Psoas muscle (tissue), 7 donors: ENCODE measurements at regions not wholly inside any gene's neighbourhood (a gene's known extent, or its start where the extent isn't known, plus 50 kb on each side); places are given as distances from the start of the nearest gene placed in this dataset.

Experiments used
- ATAC-seq, 4 donors: fragments of 200-7000 bp; cut with Tn5 transposase; one replicate each; pipeline ENCODE4 v1.9.1; 2020; ENCODE audit warnings: moderate library complexity in 3 of 4, mild to moderate bottlenecking in 2 of 4
- DNase-seq, 2 donors: peaks; one replicate each; pipeline ENCODE4 v3.0.0-alpha.2; 2020
- H3K27ac ChIP-seq: fragments of 200-600 bp; one replicate; pipeline ENCODE4 v1.8.0; 2022
- H3K27me3 ChIP-seq, 3 donors: fragments of 200-600 bp in 1 of 3; one replicate each; pipeline versions ENCODE4 v1.6.1 to v1.8.0; 2013 to 2022; ENCODE audit warnings: low read length in 2 of 3, mild to moderate bottlenecking in 2 of 3, moderate library complexity in 1 of 3; ENCODE audit not compliant: insufficient read depth in 3 of 3
- H3K36me3 ChIP-seq, 2 donors: fragments of 200-600 bp in 1 of 2; one replicate each; pipeline versions ENCODE4 v1.6.1 to v1.8.0; 2013 to 2022; ENCODE audit warnings: low read depth in 1 of 2, mild to moderate bottlenecking in 1 of 2, moderate library complexity in 1 of 2; ENCODE audit not compliant: insufficient read depth in 1 of 2
- H3K4me1 ChIP-seq: fragments of 200-600 bp; one replicate; pipeline ENCODE4 v1.8.0; 2022
- H3K4me3 ChIP-seq: fragments of 200-600 bp; one replicate; pipeline ENCODE4 v1.8.0; 2022; ENCODE audit warnings: mild to moderate bottlenecking
- H3K9me3 ChIP-seq: fragments of 200-600 bp; one replicate; pipeline ENCODE4 v1.8.0; 2022
- CTCF ChIP-seq: fragments of 200-600 bp; IDR thresholded peaks from one replicate; pipeline ENCODE4 v1.8.0; 2022; ENCODE audit warnings: antibody characterized with exemption
- WGBS, 3 donors: extraction: QIAGEN DNeasy Blood & Tissue Kit; methylation state at CpG; one replicate each; pipeline versions ENCODE4 v1.1.6 to v1.1.7; 2013; 5-methylcytosine and 5-hydroxymethylcytosine counted together
- intact Hi-C, 2 donors: fragments of 100-400 bp; cut with DNase I; formaldehyde crosslinking; loops; one replicate each; pipeline versions ENCODE4 v1.11.0 to v1.14.2; 2022
- donor health status: healthy with polysubstance abuse.
- donor health status: DM: no; HTN: no; CAD: no; lungs with moderate emphysema.
- donor health status: Bipolar disorder and iron deficiency.
- donor health status: healthy.
- donor health status: DM: yes; HTN: yes; CAD: no.
- donor health status: DM: no; HTN: no; CAD: no.
- donor health status: DM: yes; HTN: yes; CAD: no.

GRCh38 chr7:81632418-81632817 is 137.4 kb downstream of the HGF start:
- 97 to 100% (median 97%) methylated on average over 1 of the region's 1 CpG for WGBS, 3 donors
- ATAC-seq = no peak
- Histone ChIP-seq H3K4me3 (no peak overlapping the region), H3K4me1 (no peaks in the 10 kb centered on the region), H3K27ac (no peak overlapping the region), H3K9me3 (no peaks in the 10 kb centered on the region), H3K27me3 (no peaks in the 10 kb centered on the region), H3K36me3 (no peaks in the 10 kb centered on the region)
- TF ChIP-seq CTCF = no peak
- intact Hi-C loops = no loop called here
- no peak for DNase-seq

GRCh38 chr7:81630600-81630999 is 139.2 kb downstream of the HGF start:
- Histone ChIP-seq H3K9me3 (no peaks in the 10 kb centered on the region), H3K4me3 (no peak overlapping the region), H3K4me1 (no peaks in the 10 kb centered on the region), H3K27ac (no peak overlapping the region), H3K27me3 (no peaks in the 10 kb centered on the region), H3K36me3 (no peaks in the 10 kb centered on the region)
- 92 to 95% (median 94%) methylated on average over 1 of the region's 1 CpG for WGBS, 3 donors
- ATAC-seq = no peak
- no peak for DNase-seq
- no peak for TF ChIP-seq CTCF
- intact Hi-C loops = no loop called here

GRCh38 chr7:81629702-81630101 is 140.1 kb downstream of the HGF start:
- DNase-seq (no peak), ATAC-seq (no peak)
- no peak overlapping the region for H3K4me3 ChIP-seq
- no peak for TF ChIP-seq CTCF
- intact Hi-C loops = no loop called here
- no peaks in the 10 kb centered on the region for H3K4me1 ChIP-seq
- H3K27me3 ChIP-seq = no peaks in the 10 kb centered on the region
- no peaks in the 10 kb centered on the region for H3K9me3 ChIP-seq
- WGBS, 3 donors = 90 to 91% (median 90%) methylated on average over 2 of the region's 2 CpGs
- H3K27ac ChIP-seq = no peak overlapping the region
- no peaks in the 10 kb centered on the region for H3K36me3 ChIP-seq

GRCh38 chr7:81628951-81629350 is 140.9 kb downstream of the HGF start:
- H3K9me3 ChIP-seq = no peaks in the 10 kb centered on the region
- H3K36me3 ChIP-seq = no peaks in the 10 kb centered on the region
- no peak overlapping the region for H3K4me3 ChIP-seq
- no peak overlapping the region for H3K27ac ChIP-seq
- TF ChIP-seq CTCF = no peak
- intact Hi-C loops = no loop called here
- H3K4me1 ChIP-seq = no peaks in the 10 kb centered on the region
- no peak for ATAC-seq
- DNase-seq = no peak
- no peaks in the 10 kb centered on the region for H3K27me3 ChIP-seq

- H3K27ac ChIP-seq = no peak overlapping the region
- no peaks in the 10 kb centered on the region for H3K9me3 ChIP-seq
- WGBS, 3 donors = 77% methylated on average over 6 of the region's 6 CpGs
- intact Hi-C loops = no loop called here
- no peak for DNase-seq
- no peaks in the 10 kb centered on the region for H3K27me3 ChIP-seq
- ATAC-seq = no peak
- no peaks in the 10 kb centered on the region for H3K4me1 ChIP-seq
- TF ChIP-seq CTCF = no peak
- no peaks in the 10 kb centered on the region for H3K36me3 ChIP-seq
- no peak overlapping the region for H3K4me3 ChIP-seq
Measured at GRCh38 chr7:81627536-81628287, 142.1 kb downstream of the HGF start.
